ENCODE measurements at regions not wholly inside any gene's neighbourhood (a gene's known extent, or its start where the extent isn't known, plus 50 kb on each side); places are given as distances from the start of the nearest gene placed in this dataset.

- no peak for DNase-seq
Observed at GRCh38 chr16:85258166-85258565, 145.9 kb upstream of the CIBAR2 start.

- no peak for DNase-seq
Observed at GRCh38 chr16:85258629-85259028, 146.4 kb upstream of the CIBAR2 start.

GRCh38 chr16:85259115-85259831, 147.0 kb upstream of the CIBAR2 start:
- DNase-seq, result no peak

GRCh38 chr16:85259832-85260167, 147.5 kb upstream of the CIBAR2 start:
- no peak for DNase-seq

- no peak for DNase-seq
Observed at GRCh38 chr16:85261204-85261603, 148.9 kb upstream of the CIBAR2 start.

GRCh38 chr16:85261657-85262557, 149.6 kb upstream of the CIBAR2 start:
- no peak for DNase-seq

- DNase-seq, result no peak
Observed at GRCh38 chr16:85262558-85263238, 150.4 kb upstream of the CIBAR2 start.

- no peak for DNase-seq
Observed at GRCh38 chr16:85263239-85263585, 150.9 kb upstream of the CIBAR2 start.

GRCh38 chr16:85264752-85265151, 152.5 kb upstream of the CIBAR2 start:
- DNase-seq, result no peak

GRCh38 chr16:85265161-85265784, 153.0 kb upstream of the CIBAR2 start:
- DNase-seq, result no peak

GRCh38 chr16:85265810-85266209, 153.5 kb upstream of the CIBAR2 start:
- DNase-seq, result no peak

- no peak for DNase-seq
Observed at GRCh38 chr16:85266857-85267256, 154.6 kb upstream of the CIBAR2 start.

- no peak for DNase-seq
Observed at GRCh38 chr16:85267414-85267945, 155.2 kb upstream of the CIBAR2 start.

- DNase-seq, result no peak
Observed at GRCh38 chr16:85269165-85269564, 156.9 kb upstream of the CIBAR2 start.

- DNase-seq, result no peak
Observed at GRCh38 chr16:85270374-85270773, 158.1 kb upstream of the CIBAR2 start.

GRCh38 chr16:85271198-85271597, 158.9 kb upstream of the CIBAR2 start:
- DNase-seq, result no peak

- DNase-seq, result no peak
Observed at GRCh38 chr16:85273293-85273692, 161.0 kb upstream of the CIBAR2 start.

- DNase-seq, result no peak
Observed at GRCh38 chr16:85274501-85274900, 162.2 kb upstream of the CIBAR2 start.

GRCh38 chr16:85274924-85275323, 162.7 kb upstream of the CIBAR2 start:
- no peak for DNase-seq

- peak; percentile 62 for DNase-seq
Observed at GRCh38 chr16:85275533-85276249, 163.4 kb upstream of the CIBAR2 start.

GRCh38 chr16:85276258-85276657, 164.0 kb upstream of the CIBAR2 start:
- no peak for DNase-seq

GRCh38 chr16:85276721-85277120, 164.4 kb upstream of the CIBAR2 start:
- DNase-seq, result no peak

All from CD4-positive, alpha-beta T cell treated with Interleukin-6 for 4 hours (primary cell).